HS-5 (cell line): ENCODE measurements at regions not wholly inside any gene's neighbourhood (a gene's known extent, or its start where the extent isn't known, plus 50 kb on each side); places are given as distances from the start of the nearest gene placed in this dataset.

ENCODE experiments used
- DNase-seq: peaks from one replicate; pipeline ENCODE4 v3.0.0-alpha.2; 2012; ENCODE audit warnings: low read depth

GRCh38 chr6:105964979-105965760 lies 121.0 kb upstream of the PRDM1 start:
- DNase-seq: no peak

DNA sequence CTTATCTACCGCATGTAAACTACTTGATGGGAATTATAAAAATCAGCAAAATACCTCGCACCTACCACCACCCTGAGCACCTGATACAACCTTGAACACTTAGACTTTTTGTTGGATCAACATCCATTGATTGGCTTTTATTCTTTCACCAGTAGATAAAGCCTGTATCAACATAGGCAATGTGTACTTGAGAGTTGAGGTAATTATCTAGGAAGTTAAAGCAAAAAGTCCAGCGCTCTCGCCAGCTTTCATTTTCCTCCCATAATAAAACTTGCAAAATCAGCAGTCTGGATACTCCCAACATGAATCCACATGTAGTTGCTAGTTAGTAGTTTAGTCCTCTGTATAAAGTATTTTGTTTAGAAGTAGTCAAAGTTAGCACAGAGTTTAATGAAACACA lies 132.0 kb upstream of the PRDM1 start:
- no peak for DNase-seq

GRCh38 chr6:105952772-105953690 lies 133.1 kb upstream of the PRDM1 start:
- DNase-seq: no peak

- DNase-seq: no peak
Observed at GRCh38 chr6:105952326-105952725, 133.8 kb upstream of the PRDM1 start.

GRCh38 chr6:105951322-105951721 lies 134.8 kb upstream of the PRDM1 start:
- DNase-seq: no peak

- no peak for DNase-seq
Observed at GRCh38 chr6:105949869-105950268, 136.3 kb upstream of the PRDM1 start.

DNA sequence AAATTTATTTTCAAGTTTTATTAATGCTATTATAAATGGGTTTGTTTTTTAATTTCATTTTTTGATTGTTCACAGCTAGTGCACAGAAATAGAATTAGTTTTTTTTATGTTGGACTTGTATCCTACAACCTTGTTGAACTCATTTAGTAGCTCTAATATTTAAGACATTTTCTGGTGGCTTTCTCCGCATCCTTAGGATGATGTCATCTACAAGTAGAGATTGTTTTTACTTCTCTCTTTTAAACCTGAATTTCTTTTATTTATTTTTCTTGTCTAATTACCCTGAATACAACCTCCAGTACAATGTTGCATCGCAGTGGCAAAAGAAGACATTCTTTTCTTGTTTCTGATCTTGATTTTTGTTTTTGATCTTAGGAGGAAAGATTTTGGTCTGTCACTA lies 142.6 kb upstream of the PRDM1 start:
- DNase-seq: no peak

DNA sequence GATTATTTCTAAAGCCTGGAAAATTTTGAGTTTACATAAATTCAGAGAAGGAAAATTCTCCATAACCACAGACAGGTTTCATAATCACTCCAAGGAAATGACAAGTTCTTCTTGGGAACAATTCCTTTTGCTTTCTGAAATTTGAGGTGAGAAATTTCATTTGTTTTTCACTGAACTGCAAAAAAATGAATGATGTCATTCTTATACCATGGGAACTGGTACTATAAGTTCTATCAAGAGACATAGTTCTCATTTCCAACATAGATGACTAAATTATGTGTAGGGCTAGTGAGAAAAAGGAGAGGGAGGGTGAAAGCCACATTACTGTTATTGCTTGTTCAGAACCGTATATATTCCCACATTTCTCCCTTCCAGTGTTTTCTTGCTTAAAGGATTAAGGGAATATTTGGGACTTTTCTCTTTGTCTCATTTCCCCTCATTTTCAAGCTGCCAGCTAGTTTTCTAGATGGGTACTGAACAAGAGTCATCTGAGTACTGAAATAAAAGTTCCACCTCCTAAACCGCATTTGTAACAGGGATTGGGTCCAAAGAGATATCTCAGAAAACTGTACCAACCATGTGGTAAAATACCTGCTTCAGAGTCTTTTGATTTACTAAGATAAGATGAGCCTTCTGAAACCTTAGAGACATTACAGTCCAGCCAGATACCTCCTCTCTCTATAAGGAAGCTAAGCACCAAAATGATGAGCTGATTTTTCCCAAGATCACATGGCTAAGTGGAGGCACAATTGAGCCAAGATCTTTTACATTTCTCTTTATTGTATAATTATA lies 144.3 kb upstream of the PRDM1 start:
- DNase-seq: peak; percentile 3

- DNase-seq: no peak
Observed at GRCh38 chr6:105940990-105941389, 145.1 kb upstream of the PRDM1 start.

GRCh38 chr6:105936972-105937371 lies 149.2 kb upstream of the PRDM1 start:
- no peak for DNase-seq

- no peak for DNase-seq
Observed at GRCh38 chr6:105935416-105935815, 150.7 kb upstream of the PRDM1 start.

- DNase-seq: no peak
Observed at GRCh38 chr6:105934708-105935107, 151.4 kb upstream of the PRDM1 start.

GRCh38 chr6:105932440-105932839 lies 153.7 kb upstream of the PRDM1 start:
- DNase-seq: peak; percentile 2

- DNase-seq: no peak
Observed at GRCh38 chr6:105929626-105930025, 156.5 kb upstream of the PRDM1 start.

GRCh38 chr6:105926318-105926717 lies 159.8 kb upstream of the PRDM1 start:
- no peak for DNase-seq

- no peak for DNase-seq
Observed at GRCh38 chr6:105925706-105926105, 160.4 kb upstream of the PRDM1 start.

DNA sequence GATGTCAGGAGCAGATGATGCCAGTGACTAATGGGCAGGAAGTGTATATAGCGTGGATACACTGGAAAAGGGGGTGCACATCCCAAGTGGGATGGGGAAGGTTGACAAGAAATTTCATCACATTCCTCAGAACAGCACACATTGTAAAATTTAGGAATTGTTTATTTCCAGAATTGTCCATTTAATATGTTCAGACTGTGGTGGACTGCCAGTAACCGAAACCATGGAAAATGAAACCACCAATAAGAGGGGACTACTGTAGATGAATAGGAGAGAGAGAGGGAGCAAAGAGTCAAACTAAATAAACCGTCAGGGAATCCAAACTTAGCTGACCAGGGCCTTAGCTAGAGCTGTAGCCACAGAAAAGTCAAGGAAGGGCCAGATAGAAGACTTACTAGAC lies 164.4 kb upstream of the PRDM1 start:
- no peak for DNase-seq

- DNase-seq: no peak
Observed at GRCh38 chr6:105920071-105920470, 166.1 kb upstream of the PRDM1 start.

DNA sequence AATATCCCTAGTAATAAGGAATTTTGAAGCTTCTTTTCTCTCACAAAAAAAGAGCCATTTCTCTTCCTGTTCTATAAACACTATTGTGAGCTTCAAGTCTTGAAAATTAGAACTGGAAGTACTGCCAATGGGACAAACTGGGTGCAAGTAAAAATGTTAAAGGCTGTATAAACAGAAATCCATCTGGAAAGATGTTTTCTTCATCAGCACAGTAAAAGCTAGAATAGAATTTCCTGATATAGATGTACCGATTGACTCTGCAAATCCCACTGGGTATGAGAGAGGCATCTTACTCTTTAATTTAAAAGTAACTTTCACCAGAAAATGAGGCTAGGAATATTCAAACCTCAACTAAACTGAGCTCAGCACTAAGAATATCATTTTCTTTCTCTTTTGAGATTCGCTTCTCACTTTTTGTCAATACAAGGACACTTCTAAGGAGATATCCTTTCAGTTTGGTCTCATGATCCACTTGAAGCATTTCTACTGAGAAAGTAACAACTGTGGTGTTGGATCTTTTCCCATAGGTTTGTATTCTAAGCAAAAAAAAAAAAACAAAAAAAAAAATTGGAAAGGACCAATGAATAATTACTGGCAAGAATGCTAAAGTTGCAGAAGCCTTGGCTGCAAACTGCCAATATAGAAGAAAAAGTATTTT lies 169.0 kb upstream of the PRDM1 start:
- no peak for DNase-seq

GRCh38 chr6:105911106-105911629 lies 175.0 kb upstream of the PRDM1 start:
- DNase-seq: no peak

DNA sequence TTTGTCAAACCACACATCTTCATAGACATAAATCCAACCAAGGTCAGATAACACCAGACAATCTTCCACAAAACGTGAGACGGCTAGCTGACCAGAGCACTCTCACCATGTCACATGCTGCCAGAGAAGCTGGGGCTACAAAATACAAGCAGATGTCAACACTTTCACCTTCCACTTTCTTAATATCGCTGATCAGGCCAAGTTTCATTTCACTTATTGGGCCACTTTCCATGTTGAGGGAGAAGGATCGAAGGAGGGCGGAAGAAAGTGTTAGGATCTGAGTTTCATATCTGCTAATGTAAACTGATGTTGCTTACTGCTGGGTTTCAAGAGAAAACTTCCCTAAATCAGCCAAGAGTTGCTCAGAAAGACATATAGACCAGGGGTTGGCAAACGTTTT lies 177.0 kb upstream of the PRDM1 start:
- no peak for DNase-seq

DNA sequence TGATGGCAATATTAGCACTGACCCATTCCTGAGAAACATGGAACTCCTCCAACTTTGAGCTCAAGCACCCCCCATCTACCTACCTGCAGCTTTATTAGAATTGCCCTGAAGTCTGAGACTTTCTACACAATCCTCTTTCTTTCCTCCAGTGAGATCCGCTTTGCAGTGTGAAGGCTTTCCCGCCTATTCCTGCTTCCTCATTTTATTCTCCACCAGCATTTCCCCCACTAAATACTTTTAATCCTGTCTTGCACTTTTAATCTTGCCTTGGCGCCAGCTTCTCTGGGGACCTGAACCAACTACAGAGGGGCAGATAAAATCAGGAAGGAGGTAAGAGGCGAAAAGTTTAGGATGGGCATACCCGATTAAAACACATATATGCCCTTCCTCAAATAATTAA lies 178.1 kb upstream of the PRDM1 start:
- no peak for DNase-seq
